ENCODE measurements at regions not wholly inside any gene's neighbourhood (a gene's known extent, or its start where the extent isn't known, plus 50 kb on each side); places are given as distances from the start of the nearest gene placed in this dataset.
A peak's percentile ranks its signal among the peaks of the same experiment; 100 is the strongest.

DNA sequence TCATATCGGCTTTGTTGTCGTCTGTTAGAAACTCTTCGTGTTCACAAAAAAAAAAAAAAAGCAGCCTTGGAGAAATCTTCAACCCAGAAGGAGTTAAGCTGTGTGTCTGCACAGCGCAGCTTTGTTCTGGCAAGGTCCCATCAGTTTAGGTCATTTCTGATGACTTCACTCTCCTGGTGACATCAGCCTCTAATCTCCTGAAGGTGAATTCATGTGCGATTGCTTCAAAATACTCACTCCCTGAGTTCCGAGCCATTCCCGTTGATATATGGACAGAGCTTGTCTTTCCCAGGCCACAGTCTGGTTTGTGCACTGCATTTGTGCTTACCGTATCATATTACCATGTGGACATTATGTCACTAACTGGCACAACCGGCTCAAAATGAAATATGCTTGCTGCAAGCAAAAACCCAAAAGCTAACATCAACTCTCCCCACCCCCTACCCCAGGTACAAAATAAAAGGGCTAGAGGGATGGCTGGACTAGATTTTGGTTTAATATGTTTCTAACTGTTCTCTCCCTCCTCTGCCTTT, 342.4 kb downstream of the KCNRG start:
- 14 to 22% (median 18%) methylated on average over 9 of the region's 9 CpGs for WGBS, 3 donors
- TF ChIP-seq POLR2A (IDR thresholded peaks at IDR 0.05): no peak
- TF ChIP-seq, protein P1, sequence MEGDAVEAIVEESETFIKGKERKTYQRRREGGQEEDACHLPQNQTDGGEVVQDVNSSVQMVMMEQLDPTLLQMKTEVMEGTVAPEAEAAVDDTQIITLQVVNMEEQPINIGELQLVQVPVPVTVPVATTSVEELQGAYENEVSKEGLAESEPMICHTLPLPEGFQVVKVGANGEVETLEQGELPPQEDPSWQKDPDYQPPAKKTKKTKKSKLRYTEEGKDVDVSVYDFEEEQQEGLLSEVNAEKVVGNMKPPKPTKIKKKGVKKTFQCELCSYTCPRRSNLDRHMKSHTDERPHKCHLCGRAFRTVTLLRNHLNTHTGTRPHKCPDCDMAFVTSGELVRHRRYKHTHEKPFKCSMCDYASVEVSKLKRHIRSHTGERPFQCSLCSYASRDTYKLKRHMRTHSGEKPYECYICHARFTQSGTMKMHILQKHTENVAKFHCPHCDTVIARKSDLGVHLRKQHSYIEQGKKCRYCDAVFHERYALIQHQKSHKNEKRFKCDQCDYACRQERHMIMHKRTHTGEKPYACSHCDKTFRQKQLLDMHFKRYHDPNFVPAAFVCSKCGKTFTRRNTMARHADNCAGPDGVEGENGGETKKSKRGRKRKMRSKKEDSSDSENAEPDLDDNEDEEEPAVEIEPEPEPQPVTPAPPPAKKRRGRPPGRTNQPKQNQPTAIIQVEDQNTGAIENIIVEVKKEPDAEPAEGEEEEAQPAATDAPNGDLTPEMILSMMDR (IDR thresholded peaks at IDR 0.05): no peak
- TF ChIP-seq EP300 (IDR thresholded peaks at IDR 0.05): no peak
- intact Hi-C loops (cut with DNase I): no loop called here
- H3K36me3 ChIP-seq: no peaks in the 10 kb centered on the region
- peak overlapping the region in 1 of 2 donors; percentile 9 for H3K27ac ChIP-seq
- peak in 2 of 5 donors; percentile 18 to 28 for DNase-seq
- H3K4me1 ChIP-seq (ENCODE audit: insufficient read depth): peaks cover 5% of the 10 kb centered on the region
- no peaks in the 10 kb centered on the region for H3K9me3 ChIP-seq
- H3K27me3 ChIP-seq: no peaks in the 10 kb centered on the region
- no peak overlapping the region for H3K4me3 ChIP-seq

DNA sequence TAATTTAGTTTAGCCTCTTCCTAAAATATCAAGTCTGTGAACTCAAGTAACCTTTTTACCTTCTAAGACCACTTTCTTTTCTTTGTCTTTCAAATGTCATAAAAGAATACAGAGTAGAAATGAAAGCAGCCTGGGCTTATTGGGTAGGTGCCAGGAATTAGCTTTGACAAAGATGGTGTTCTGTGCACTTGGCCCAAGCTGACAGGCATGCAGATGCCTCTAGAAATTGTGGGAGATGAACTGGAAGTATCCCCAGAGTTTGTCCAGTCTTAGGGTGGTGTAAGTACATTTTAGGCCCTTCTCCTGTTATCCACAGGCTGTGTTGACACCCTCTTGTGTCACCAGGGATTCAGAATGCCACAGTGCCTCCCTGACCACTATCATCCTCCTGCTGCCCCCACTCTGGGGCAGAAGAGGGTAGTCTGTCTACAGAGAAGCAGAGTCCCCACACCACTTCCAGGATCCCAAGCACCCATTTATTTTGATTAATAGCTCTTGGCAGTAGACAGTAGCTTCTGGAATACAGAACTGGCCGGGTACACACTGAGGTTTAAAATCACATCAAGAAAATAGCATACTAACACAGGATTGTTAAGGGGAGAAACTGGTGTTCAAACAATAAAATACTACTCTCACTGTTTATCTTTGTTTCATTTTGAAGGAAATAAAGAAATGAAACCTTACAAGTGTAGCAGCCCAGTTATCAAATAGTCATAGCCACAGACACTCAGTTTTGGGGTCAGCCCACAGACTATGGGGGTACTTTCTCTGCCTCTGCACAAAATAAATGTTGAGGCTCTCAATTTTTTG, 343.2 kb downstream of the KCNRG start:
- intact Hi-C loops (cut with DNase I): no loop called here
- H3K4me1 ChIP-seq (ENCODE audit: insufficient read depth): peaks cover 5% of the 10 kb centered on the region
- WGBS, 3 donors: 11 to 29% (median 27%) methylated on average over 1 of the region's 1 CpG
- H3K9me3 ChIP-seq: no peaks in the 10 kb centered on the region
- DNase-seq: no peak
- no peaks in the 10 kb centered on the region for H3K27me3 ChIP-seq
- no peaks in the 10 kb centered on the region for H3K36me3 ChIP-seq
- TF ChIP-seq EP300 (IDR thresholded peaks at IDR 0.05): no peak
- no peak for TF ChIP-seq POLR2A (IDR thresholded peaks at IDR 0.05)
- TF ChIP-seq, protein P1 (IDR thresholded peaks at IDR 0.05): no peak
- no peak overlapping the region for H3K4me3 ChIP-seq
- H3K27ac ChIP-seq: peak overlapping the region in 1 of 2 donors; percentile 9

DNA sequence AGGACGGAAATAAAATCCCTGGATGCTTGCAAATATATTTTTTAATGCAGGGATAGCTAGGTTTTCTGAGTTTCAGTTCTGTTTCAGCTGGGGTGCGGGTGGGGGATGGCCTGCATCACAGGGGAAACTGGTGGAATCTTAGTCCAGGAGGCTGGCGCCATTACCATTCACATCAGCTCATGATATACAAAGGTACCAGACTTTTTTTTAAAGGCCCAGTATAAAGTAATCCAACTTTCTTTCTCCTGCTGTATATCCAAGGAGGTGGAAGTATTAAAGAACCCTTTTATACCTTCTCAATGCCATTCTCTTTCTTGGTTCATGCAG, 343.8 kb downstream of the KCNRG start:
- no peak overlapping the region for H3K27ac ChIP-seq
- intact Hi-C loops (cut with DNase I): no loop called here
- no peak for DNase-seq
- H3K36me3 ChIP-seq: no peaks in the 10 kb centered on the region
- 86 to 92% (median 90%) methylated on average over 3 of the region's 3 CpGs for WGBS, 3 donors
- H3K4me1 ChIP-seq (ENCODE audit: insufficient read depth): peaks cover 5% of the 10 kb centered on the region
- no peak overlapping the region for H3K4me3 ChIP-seq
- TF ChIP-seq, protein P1 (IDR thresholded peaks at IDR 0.05): no peak
- no peak for TF ChIP-seq POLR2A (IDR thresholded peaks at IDR 0.05)
- no peak for TF ChIP-seq EP300 (IDR thresholded peaks at IDR 0.05)
- no peaks in the 10 kb centered on the region for H3K9me3 ChIP-seq
- no peaks in the 10 kb centered on the region for H3K27me3 ChIP-seq

DNA sequence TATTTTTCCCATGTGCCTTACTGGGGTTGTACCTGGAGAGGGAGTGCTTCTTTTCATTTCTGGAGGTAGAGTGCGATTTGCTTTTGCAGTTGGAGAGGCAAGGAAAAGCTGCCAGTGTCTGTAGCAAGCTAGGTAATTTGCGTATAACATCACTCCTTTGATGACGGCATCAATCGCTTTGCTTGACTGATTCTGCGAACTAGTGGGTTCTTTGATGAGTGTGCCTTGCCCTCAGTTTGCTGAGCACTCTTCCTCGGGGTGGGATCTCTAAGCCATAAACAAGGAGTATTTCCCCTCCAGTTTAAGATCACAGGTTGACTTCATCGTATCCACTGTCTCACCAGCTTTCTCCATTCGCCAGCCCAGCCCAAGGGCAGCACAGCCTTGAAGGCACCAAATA, 344.5 kb downstream of the KCNRG start:
- no peaks in the 10 kb centered on the region for H3K9me3 ChIP-seq
- H3K4me3 ChIP-seq: no peak overlapping the region
- TF ChIP-seq, protein P1 (IDR thresholded peaks at IDR 0.05): no peak
- TF ChIP-seq EP300 (IDR thresholded peaks at IDR 0.05): no peak
- no peak for TF ChIP-seq POLR2A (IDR thresholded peaks at IDR 0.05)
- H3K36me3 ChIP-seq: no peaks in the 10 kb centered on the region
- H3K27ac ChIP-seq: no peak overlapping the region
- WGBS, 3 donors: 88 to 94% (median 94%) methylated on average over 8 of the region's 8 CpGs
- DNase-seq: no peak
- H3K4me1 ChIP-seq (ENCODE audit: insufficient read depth): peaks cover 5% of the 10 kb centered on the region
- H3K27me3 ChIP-seq: no peaks in the 10 kb centered on the region
- intact Hi-C loops (cut with DNase I): no loop called here

Data from ovary (tissue), 7 donors.